DOHH2 (cell line): ENCODE measurements at regions not wholly inside any gene's neighbourhood (a gene's known extent, or its start where the extent isn't known, plus 50 kb on each side); places are given as distances from the start of the nearest gene placed in this dataset.
A peak's percentile ranks its signal among the peaks of the same experiment; 100 is the strongest.

Source experiments
- H3F3A ChIP-seq: fragments of 200-600 bp; sonication (generic), shearing (Covaris generic); 2 replicates; pipeline ENCODE4 v1.6.0; 2016; ENCODE audit warnings: antibody characterized with exemption, mild to moderate bottlenecking; ENCODE audit not compliant: control insufficient read depth, insufficient read depth
- H3K27ac ChIP-seq: fragments of 200-600 bp; sonication (generic); 2 replicates; pipeline ENCODE4 v1.5.1; 2014; ENCODE audit warnings: low read depth, mild to moderate bottlenecking, low read length, moderate library complexity
- H3K27me3 ChIP-seq: fragments of 200-600 bp; sonication (generic); 2 replicates; pipeline ENCODE4 v1.6.1; 2014; ENCODE audit warnings: mild to moderate bottlenecking, low read length, mixed read lengths; ENCODE audit not compliant: control insufficient read depth
- H3K36me3 ChIP-seq: fragments of 200-600 bp; sonication (generic); 2 replicates; pipeline ENCODE4 v1.6.1; 2014; ENCODE audit warnings: mild to moderate bottlenecking, low read length, moderate library complexity, mixed read lengths; ENCODE audit not compliant: control insufficient read depth
- H3K4me1 ChIP-seq: fragments of 200-600 bp; sonication (generic); 2 replicates; pipeline ENCODE4 v1.6.1; 2014; ENCODE audit warnings: mild to moderate bottlenecking, low read length, mixed read lengths; ENCODE audit not compliant: control insufficient read depth
- H3K4me2 ChIP-seq: fragments of 200-600 bp; sonication (generic); 2 replicates; pipeline ENCODE4 v1.6.0; 2014; ENCODE audit warnings: mild to moderate bottlenecking, low read length, moderate library complexity
- H3K4me3 ChIP-seq: fragments of 200-600 bp; sonication (generic); 2 replicates; pipeline ENCODE4 v1.5.1; 2014; ENCODE audit warnings: mild to moderate bottlenecking, low read length, mixed read lengths
- H3K79me2 ChIP-seq: fragments of 200-600 bp; sonication (generic); 2 replicates; pipeline ENCODE4 v1.6.1; 2014; ENCODE audit warnings: mild to moderate bottlenecking, low read length, mixed read lengths; ENCODE audit not compliant: control insufficient read depth
- H3K9me2 ChIP-seq: fragments of 200-600 bp; sonication (generic); replicated peaks from 2 replicates; pipeline ENCODE4 v1.6.1; 2014; ENCODE audit warnings: mild to moderate bottlenecking, low read length, mixed read lengths; ENCODE audit not compliant: control insufficient read depth
- H3K9me3 ChIP-seq: fragments of 200-600 bp; sonication (generic); 2 replicates; pipeline ENCODE4 v1.6.1; 2014; ENCODE audit warnings: antibody characterized with exemption, low read length, mixed read lengths; ENCODE audit not compliant: control insufficient read depth, insufficient read depth
- H4K20me1 ChIP-seq: fragments of 200-600 bp; sonication (generic); 2 replicates; pipeline ENCODE4 v1.6.0; 2014; ENCODE audit warnings: low read depth, mild to moderate bottlenecking, antibody characterized with exemption, low read length, moderate library complexity; ENCODE audit not compliant: control insufficient read depth, insufficient read depth
- EZH2phosphoT487 ChIP-seq: fragments of 200-600 bp; sonication (generic); IDR thresholded peaks from 2 replicates; pipeline ENCODE4 v1.6.1; 2017; ENCODE audit warnings: borderline replicate concordance, mild to moderate bottlenecking, antibody characterized with exemption, low read length, moderate library complexity, mixed read lengths
- TF ChIP-seq, protein P1 (sequence below): fragments of 200-600 bp; sonication (generic); IDR thresholded peaks from one replicate; pipeline ENCODE4 v1.5.1; 2014; ENCODE audit warnings: antibody characterized with exemption, mild to moderate bottlenecking, low read depth, low read length; ENCODE audit not compliant: poor library complexity, severe bottlenecking

DNA sequence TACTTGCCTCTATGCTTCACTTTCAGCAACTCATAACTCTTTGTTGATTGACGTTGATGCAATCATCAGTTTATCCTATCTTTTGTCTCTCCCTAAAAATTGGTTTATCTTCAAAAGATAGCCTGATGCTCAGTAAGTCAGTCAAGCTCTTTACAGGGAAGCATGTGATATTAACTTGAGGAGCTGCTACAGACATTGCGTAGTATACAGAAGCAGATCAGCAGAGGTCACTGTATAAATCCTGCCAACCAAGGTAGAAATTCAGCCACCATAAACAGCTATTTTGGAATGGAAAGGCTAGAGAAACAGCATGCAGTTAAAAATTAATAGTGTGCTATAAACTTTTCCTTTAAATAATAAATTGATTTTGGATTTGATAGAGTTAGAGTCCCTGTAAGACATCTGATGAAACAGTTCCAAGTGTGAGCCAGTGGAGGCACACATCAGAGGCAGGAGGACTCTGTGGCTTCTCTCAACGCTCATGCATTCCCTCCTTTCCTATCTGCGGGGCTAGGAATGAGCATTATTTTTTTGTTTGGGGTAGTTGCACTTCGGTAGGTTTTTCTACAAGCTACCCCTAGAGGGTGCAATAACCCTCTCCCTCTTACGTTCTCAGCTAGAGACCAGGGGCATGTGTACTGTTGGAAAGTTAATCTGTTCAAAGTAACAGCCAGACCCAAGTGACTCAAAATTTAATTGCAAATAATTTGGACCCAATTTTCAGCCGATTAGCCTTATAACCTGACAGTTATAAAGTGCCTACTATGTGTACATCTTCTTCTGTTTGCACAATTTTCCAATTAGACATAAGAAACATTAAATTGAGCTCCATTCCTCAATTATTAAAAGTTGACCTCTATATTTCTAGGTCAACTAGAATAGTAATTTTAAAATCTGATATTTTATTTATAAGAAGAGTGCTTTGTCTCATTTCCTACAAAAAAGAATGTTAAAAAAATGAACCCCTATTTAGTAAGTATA is 647.7 kb upstream of the SOX9 start:
- TF ChIP-seq, protein P1, sequence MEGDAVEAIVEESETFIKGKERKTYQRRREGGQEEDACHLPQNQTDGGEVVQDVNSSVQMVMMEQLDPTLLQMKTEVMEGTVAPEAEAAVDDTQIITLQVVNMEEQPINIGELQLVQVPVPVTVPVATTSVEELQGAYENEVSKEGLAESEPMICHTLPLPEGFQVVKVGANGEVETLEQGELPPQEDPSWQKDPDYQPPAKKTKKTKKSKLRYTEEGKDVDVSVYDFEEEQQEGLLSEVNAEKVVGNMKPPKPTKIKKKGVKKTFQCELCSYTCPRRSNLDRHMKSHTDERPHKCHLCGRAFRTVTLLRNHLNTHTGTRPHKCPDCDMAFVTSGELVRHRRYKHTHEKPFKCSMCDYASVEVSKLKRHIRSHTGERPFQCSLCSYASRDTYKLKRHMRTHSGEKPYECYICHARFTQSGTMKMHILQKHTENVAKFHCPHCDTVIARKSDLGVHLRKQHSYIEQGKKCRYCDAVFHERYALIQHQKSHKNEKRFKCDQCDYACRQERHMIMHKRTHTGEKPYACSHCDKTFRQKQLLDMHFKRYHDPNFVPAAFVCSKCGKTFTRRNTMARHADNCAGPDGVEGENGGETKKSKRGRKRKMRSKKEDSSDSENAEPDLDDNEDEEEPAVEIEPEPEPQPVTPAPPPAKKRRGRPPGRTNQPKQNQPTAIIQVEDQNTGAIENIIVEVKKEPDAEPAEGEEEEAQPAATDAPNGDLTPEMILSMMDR = peak; percentile 74
- no peak for TF ChIP-seq EZH2phosphoT487
- no peak overlapping the region for H3K4me3 ChIP-seq
- H3K4me2 ChIP-seq = no peak overlapping the region

DNA sequence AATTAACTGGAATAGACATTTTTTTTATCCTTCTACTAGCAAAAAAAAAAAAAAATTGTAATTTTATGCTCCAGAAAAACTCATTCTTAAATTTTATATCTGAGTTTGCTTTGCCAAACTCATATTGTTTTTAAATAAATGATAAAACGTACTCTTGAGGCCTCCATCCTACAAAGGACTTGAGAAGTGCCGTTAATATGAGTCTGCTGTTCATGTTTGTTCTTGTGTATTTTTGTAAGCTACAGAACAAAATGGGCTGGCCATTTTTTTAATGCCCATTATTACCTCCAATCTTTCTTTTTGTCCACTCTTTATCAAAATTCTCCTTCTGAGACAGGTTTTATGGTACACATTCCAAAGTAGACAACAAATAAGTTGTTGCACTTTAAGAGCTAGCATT is 643.5 kb upstream of the SOX9 start:
- Histone ChIP-seq H3K9me3 (no peaks in the 10 kb centered on the region), H3K27me3 (no peaks in the 10 kb centered on the region), H3K9me2 (no peaks in the 10 kb centered on the region), H3K79me2 (no peaks in the 10 kb centered on the region), H4K20me1 (no peaks in the 10 kb centered on the region), H3K4me3 (no peak overlapping the region), H3F3A (no peaks in the 10 kb centered on the region), H3K27ac (no peak overlapping the region), H3K4me2 (no peak overlapping the region), H3K4me1 (no peaks in the 10 kb centered on the region), H3K36me3 (no peaks in the 10 kb centered on the region)
- no peak for TF ChIP-seq EZH2phosphoT487
- TF ChIP-seq, protein P1 = no peak

More for the DNA sequence above, 647.7 kb upstream of the SOX9 start:
- Histone ChIP-seq H3K9me3 (no peaks in the 10 kb centered on the region), H4K20me1 (no peaks in the 10 kb centered on the region), H3F3A (no peaks in the 10 kb centered on the region), H3K4me1 (no peaks in the 10 kb centered on the region), H3K27me3 (no peaks in the 10 kb centered on the region), H3K9me2 (no peaks in the 10 kb centered on the region), H3K36me3 (no peaks in the 10 kb centered on the region), H3K79me2 (no peaks in the 10 kb centered on the region), H3K27ac (no peak overlapping the region)

DNA sequence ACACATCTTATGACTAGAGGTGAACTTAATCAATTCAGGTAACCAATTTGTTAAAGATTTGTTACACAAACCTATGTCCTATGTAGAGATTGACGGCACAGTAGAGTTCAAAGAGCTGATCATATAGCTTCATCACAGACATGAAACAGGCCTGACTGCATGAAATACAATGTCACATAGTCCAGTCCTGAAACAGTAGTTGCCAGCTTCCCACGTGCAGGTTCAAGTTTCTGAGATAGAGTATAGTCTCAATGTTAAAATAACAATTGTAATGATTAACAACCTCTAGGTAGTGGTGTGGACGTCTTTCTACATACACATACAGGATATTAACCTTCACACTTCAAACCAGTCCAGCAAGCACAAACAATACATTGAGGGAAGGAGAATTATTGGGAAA is 640.7 kb upstream of the SOX9 start:
- Histone ChIP-seq H3K4me2 (no peak overlapping the region), H3K9me3 (no peaks in the 10 kb centered on the region), H3K4me1 (no peaks in the 10 kb centered on the region), H3K27ac (no peak overlapping the region), H3K27me3 (no peaks in the 10 kb centered on the region), H3K79me2 (no peaks in the 10 kb centered on the region), H3K4me3 (no peak overlapping the region), H3F3A (no peaks in the 10 kb centered on the region), H3K9me2 (no peaks in the 10 kb centered on the region), H4K20me1 (no peaks in the 10 kb centered on the region), H3K36me3 (no peaks in the 10 kb centered on the region)
- TF ChIP-seq EZH2phosphoT487 = no peak
- TF ChIP-seq, protein P1 = no peak
